ENCODE measurements at regions not wholly inside any gene's neighbourhood (a gene's known extent, or its start where the extent isn't known, plus 50 kb on each side); places are given as distances from the start of the nearest gene placed in this dataset.

DNA sequence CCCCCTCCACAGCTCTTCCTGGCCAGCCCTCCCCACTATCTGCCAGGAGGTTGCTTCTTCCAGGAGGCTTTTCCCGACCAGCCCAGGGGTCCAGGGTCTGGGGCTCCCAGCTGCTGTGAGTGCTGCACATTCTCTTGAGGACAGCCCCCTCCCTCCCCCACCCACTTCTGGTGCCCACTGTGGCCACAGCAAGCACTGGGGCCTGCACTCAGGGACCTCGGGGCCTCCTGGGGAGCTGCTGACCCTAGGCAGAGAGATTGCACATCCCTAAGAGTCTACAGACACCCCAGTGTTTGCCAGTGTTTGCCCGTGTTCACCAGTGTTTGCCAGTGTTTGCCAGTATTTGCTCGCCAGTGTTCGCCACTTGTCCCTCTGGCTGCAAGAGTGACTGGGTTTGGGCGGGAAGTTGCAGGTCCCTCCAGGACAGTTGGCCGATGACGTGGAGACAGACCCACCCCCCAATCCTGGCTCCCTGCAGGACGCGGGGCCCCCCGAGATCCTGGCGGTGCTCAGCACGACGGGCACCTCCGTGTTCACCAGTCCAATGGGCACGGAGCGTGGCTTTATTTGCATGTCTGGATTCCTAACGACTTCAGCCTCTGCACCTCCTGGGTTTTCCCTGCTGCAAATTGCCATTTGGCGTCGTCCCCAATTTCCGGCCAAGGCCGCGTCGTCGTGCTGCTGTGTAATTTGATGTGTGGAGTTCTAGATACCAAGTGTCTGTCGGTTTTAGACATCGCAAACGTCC, 87.5 kb upstream of the NKX1-1 start:
- TF ChIP-seq, protein P1, sequence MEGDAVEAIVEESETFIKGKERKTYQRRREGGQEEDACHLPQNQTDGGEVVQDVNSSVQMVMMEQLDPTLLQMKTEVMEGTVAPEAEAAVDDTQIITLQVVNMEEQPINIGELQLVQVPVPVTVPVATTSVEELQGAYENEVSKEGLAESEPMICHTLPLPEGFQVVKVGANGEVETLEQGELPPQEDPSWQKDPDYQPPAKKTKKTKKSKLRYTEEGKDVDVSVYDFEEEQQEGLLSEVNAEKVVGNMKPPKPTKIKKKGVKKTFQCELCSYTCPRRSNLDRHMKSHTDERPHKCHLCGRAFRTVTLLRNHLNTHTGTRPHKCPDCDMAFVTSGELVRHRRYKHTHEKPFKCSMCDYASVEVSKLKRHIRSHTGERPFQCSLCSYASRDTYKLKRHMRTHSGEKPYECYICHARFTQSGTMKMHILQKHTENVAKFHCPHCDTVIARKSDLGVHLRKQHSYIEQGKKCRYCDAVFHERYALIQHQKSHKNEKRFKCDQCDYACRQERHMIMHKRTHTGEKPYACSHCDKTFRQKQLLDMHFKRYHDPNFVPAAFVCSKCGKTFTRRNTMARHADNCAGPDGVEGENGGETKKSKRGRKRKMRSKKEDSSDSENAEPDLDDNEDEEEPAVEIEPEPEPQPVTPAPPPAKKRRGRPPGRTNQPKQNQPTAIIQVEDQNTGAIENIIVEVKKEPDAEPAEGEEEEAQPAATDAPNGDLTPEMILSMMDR (IDR thresholded peaks at IDR 0.05 in 2 of 3, conservative IDR thresholded peaks at IDR 0.05 in 1 of 3; ENCODE audit: insufficient read depth in 2 of 3, low read depth in 1 of 3, low read length in 3 of 3) = no peak
- TF ChIP-seq BRD4 (IDR thresholded peaks at IDR 0.05) (no peak), MXI1 (IDR thresholded peaks at IDR 0.05; ENCODE audit: low read depth, low read length) (no peak), KAT7 (CRISPR knock-in tag; IDR thresholded peaks at IDR 0.05; ENCODE audit: borderline replicate concordance) (no peak)
- TF ChIP-seq, protein P2, sequence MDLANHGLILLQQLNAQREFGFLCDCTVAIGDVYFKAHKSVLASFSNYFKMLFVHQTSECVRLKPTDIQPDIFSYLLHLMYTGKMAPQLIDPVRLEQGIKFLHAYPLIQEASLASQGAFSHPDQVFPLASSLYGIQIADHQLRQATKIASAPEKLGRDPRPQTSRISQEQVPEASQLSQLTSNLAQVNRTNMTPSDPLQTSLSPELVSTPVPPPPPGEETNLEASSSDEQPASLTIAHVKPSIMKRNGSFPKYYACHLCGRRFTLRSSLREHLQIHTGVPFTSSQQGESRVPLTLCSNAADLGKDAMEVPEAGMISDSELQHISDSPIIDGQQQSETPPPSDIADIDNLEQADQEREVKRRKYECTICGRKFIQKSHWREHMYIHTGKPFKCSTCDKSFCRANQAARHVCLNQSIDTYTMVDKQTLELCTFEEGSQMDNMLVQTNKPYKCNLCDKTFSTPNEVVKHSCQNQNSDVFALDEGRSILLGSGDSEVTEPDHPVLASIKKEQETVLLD (IDR thresholded peaks at IDR 0.05) = no peak
- TF ChIP-seq, protein P3, sequence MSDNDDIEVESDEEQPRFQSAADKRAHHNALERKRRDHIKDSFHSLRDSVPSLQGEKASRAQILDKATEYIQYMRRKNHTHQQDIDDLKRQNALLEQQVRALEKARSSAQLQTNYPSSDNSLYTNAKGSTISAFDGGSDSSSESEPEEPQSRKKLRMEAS (CRISPR knock-in tag; IDR thresholded peaks at IDR 0.05) = no peak

Data from K562 (cell line).